Sigmoid colon (tissue), 6 donors: ENCODE measurements at regions not wholly inside any gene's neighbourhood (a gene's known extent, or its start where the extent isn't known, plus 50 kb on each side); places are given as distances from the start of the nearest gene placed in this dataset.

Experiments
- DNase-seq: peaks from one replicate; pipeline ENCODE4 v3.0.0-alpha.2; 2019
- H3K27ac ChIP-seq, 4 donors: fragments of 200-600 bp; sonication (generic); one replicate each; pipeline ENCODE4 v1.5.1; 2016 to 2019; ENCODE audit warnings: mild to moderate bottlenecking in 1 of 4
- H3K27me3 ChIP-seq, 3 donors: fragments of 200-600 bp; sonication (generic); one replicate each; pipeline ENCODE4 v1.5.1; 2019; ENCODE audit warnings: mild to moderate bottlenecking in 1 of 3
- H3K36me3 ChIP-seq, 4 donors: fragments of 200-600 bp; sonication (generic); one replicate each; pipeline ENCODE4 v1.5.1; 2016 to 2019
- H3K4me1 ChIP-seq, 4 donors: fragments of 200-600 bp; sonication (generic); one replicate each; pipeline ENCODE4 v1.5.1; 2017 to 2019
- H3K4me3 ChIP-seq, 4 donors: fragments of 200-600 bp; sonication (generic); one replicate each; pipeline ENCODE4 v1.5.1; 2017 to 2019; ENCODE audit warnings: mild to moderate bottlenecking in 2 of 4, moderate library complexity in 1 of 4
- H3K9me3 ChIP-seq, 4 donors: fragments of 200-600 bp in 3 of 4; sonication (generic) in 3 of 4; one replicate each; pipeline versions ENCODE4 v1.5.1 to v1.6.1; 2013 to 2019
- EP300 ChIP-seq, 4 donors: sonication (generic); formaldehyde crosslinking; IDR thresholded peaks; one replicate each; pipeline ENCODE4 v1.6.1; 2017; ENCODE audit warnings: antibody characterized with exemption in 4 of 4
- POLR2A ChIP-seq, 2 donors: fragments of 450-650 bp; IDR thresholded peaks; one replicate each; pipeline ENCODE4 v1.6.1; 2016; ENCODE audit warnings: antibody characterized with exemption in 2 of 2, mild to moderate bottlenecking in 2 of 2, moderate library complexity in 2 of 2
- POLR2AphosphoS5 ChIP-seq, 4 donors: sonication (generic); formaldehyde crosslinking; IDR thresholded peaks; one replicate each; pipeline ENCODE4 v1.6.1; 2017; ENCODE audit warnings: antibody characterized with exemption in 4 of 4
- WGBS, 2 donors: extraction: QIAGEN DNeasy Blood & Tissue Kit; methylation state at CpG; one replicate each; pipeline ENCODE4 v1.1.7; 2013; 5-methylcytosine and 5-hydroxymethylcytosine counted together
- intact Hi-C: fragments of 100-400 bp; cut with DNase I; formaldehyde crosslinking; loops from one replicate; pipeline ENCODE4 v1.15.1; 2023
- TF ChIP-seq, protein P1 (sequence below), 4 experiments: fragments of 450-650 bp in 3 of 4; fragments of 200-600 bp in 1 of 4; IDR thresholded peaks; one replicate each; pipeline ENCODE4 v1.5.1; 2016 to 2019; ENCODE audit warnings: antibody characterized with exemption in 4 of 4, mild to moderate bottlenecking in 3 of 4, moderate library complexity in 2 of 4
- donor health status: healthy with polysubstance abuse.
- donor health status: healthy.

DNA sequence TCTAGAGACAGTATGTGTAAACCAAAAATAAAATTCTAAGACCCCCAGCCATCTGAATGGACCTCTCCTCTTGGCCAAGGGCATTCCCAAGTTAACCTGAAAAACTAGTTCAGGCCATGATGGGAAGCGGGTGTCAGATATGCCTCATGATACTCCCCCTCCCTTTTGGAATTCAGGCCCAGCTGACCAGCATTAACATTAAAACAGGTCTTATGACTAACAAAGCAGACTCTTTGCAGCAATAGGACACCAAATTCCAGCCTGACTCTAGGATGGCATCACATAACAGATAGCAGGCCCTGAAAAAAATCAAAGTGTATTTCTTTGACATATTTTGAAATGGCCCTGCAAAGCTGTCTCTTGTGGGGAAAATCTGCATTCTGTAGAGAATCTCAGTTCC is 73.3 kb upstream of the L3MBTL4 start:
- Histone ChIP-seq H3K27me3 (no peaks in the 10 kb centered on the region), H3K36me3 (no peaks in the 10 kb centered on the region), H3K9me3 (no peaks in the 10 kb centered on the region), H3K27ac (no peak overlapping the region), H3K4me3 (no peak overlapping the region), H3K4me1 (no peaks in the 10 kb centered on the region)
- intact Hi-C loops, result no loop called here
- no peak for TF ChIP-seq POLR2AphosphoS5 (IDR thresholded peaks at IDR 0.05)
- TF ChIP-seq, protein P1, sequence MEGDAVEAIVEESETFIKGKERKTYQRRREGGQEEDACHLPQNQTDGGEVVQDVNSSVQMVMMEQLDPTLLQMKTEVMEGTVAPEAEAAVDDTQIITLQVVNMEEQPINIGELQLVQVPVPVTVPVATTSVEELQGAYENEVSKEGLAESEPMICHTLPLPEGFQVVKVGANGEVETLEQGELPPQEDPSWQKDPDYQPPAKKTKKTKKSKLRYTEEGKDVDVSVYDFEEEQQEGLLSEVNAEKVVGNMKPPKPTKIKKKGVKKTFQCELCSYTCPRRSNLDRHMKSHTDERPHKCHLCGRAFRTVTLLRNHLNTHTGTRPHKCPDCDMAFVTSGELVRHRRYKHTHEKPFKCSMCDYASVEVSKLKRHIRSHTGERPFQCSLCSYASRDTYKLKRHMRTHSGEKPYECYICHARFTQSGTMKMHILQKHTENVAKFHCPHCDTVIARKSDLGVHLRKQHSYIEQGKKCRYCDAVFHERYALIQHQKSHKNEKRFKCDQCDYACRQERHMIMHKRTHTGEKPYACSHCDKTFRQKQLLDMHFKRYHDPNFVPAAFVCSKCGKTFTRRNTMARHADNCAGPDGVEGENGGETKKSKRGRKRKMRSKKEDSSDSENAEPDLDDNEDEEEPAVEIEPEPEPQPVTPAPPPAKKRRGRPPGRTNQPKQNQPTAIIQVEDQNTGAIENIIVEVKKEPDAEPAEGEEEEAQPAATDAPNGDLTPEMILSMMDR (IDR thresholded peaks at IDR 0.05), result no peak
- TF ChIP-seq EP300 (IDR thresholded peaks at IDR 0.05), result no peak
- no peak for TF ChIP-seq POLR2A (IDR thresholded peaks at IDR 0.05)
- 86 to 89% methylated on average over 1 of the region's 1 CpG for WGBS, 2 donors
- DNase-seq, result no peak

- Histone ChIP-seq H3K9me3 (no peaks in the 10 kb centered on the region), H3K4me1 (no peaks in the 10 kb centered on the region), H3K4me3 (no peak overlapping the region), H3K27ac (no peak overlapping the region), H3K27me3 (no peaks in the 10 kb centered on the region), H3K36me3 (no peaks in the 10 kb centered on the region)
- intact Hi-C loops, result no loop called here
- 85 to 96% methylated on average over 1 of the region's 1 CpG for WGBS, 2 donors
- TF ChIP-seq EP300 (IDR thresholded peaks at IDR 0.05) (no peak), POLR2AphosphoS5 (IDR thresholded peaks at IDR 0.05) (no peak), POLR2A (IDR thresholded peaks at IDR 0.05) (no peak)
- TF ChIP-seq, protein P1 (IDR thresholded peaks at IDR 0.05), result no peak
- no peak for DNase-seq
These were observed 74.2 kb upstream of the L3MBTL4 start for GRCh38 chr18:6488956-6489355.

- WGBS, 2 donors, result 71% methylated on average over 2 of the region's 2 CpGs
- DNase-seq, result no peak
- intact Hi-C loops, result no loop called here
These were observed 75.3 kb upstream of the L3MBTL4 start for GRCh38 chr18:6489977-6490376.

DNA sequence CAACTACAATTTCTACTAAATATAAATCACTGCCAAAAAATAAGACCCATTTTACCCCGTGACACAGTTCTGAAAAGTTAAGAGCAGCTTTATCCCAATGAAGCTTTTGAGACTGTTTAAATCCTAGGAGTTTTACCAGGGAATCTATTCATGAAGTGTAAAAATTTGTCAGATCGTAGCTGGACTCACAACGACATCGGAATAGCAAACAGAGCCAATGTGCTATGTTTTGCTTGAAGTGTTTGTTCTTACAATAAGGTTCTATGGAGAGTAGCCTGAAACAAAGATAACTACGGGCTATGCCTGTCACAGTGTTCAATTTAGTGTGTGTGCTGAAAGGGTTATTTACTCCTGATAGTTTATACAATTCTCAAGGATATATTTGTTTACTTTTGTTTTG is 78.5 kb upstream of the L3MBTL4 start:
- Histone ChIP-seq H3K36me3 (no peaks in the 10 kb centered on the region), H3K9me3 (no peaks in the 10 kb centered on the region), H3K27me3 (no peaks in the 10 kb centered on the region), H3K4me3 (no peak overlapping the region), H3K4me1 (no peaks in the 10 kb centered on the region), H3K27ac (no peak overlapping the region)
- intact Hi-C loops, result no loop called here
- DNase-seq, result no peak
- no peak for TF ChIP-seq POLR2AphosphoS5 (IDR thresholded peaks at IDR 0.05)
- TF ChIP-seq, protein P1 (IDR thresholded peaks at IDR 0.05), result no peak
- TF ChIP-seq EP300 (IDR thresholded peaks at IDR 0.05), result no peak
- no peak for TF ChIP-seq POLR2A (IDR thresholded peaks at IDR 0.05)
- 50 to 59% methylated on average over 5 of the region's 5 CpGs for WGBS, 2 donors

More at GRCh38 chr18:6489977-6490376, 75.3 kb upstream of the L3MBTL4 start:
- no peak for TF ChIP-seq POLR2A (IDR thresholded peaks at IDR 0.05)
- no peak for TF ChIP-seq EP300 (IDR thresholded peaks at IDR 0.05)
- no peak for TF ChIP-seq POLR2AphosphoS5 (IDR thresholded peaks at IDR 0.05)
- TF ChIP-seq, protein P1 (IDR thresholded peaks at IDR 0.05), result no peak
- no peaks in the 10 kb centered on the region for H3K9me3 ChIP-seq
- H3K27me3 ChIP-seq, result no peaks in the 10 kb centered on the region
- H3K4me3 ChIP-seq, result no peak overlapping the region
- no peaks in the 10 kb centered on the region for H3K4me1 ChIP-seq
- no peaks in the 10 kb centered on the region for H3K36me3 ChIP-seq
- no peak overlapping the region for H3K27ac ChIP-seq

GRCh38 chr18:6495536-6495935 is 80.8 kb upstream of the L3MBTL4 start:
- no peak for TF ChIP-seq POLR2A (IDR thresholded peaks at IDR 0.05)
- no peak for TF ChIP-seq POLR2AphosphoS5 (IDR thresholded peaks at IDR 0.05)
- TF ChIP-seq, protein P1 (IDR thresholded peaks at IDR 0.05), result no peak
- TF ChIP-seq EP300 (IDR thresholded peaks at IDR 0.05), result no peak
- H3K27ac ChIP-seq, result no peak overlapping the region
- H3K36me3 ChIP-seq, result no peaks in the 10 kb centered on the region
- intact Hi-C loops, result no loop called here
- no peaks in the 10 kb centered on the region for H3K27me3 ChIP-seq
- no peak overlapping the region for H3K4me3 ChIP-seq
- no peak for DNase-seq
- H3K4me1 ChIP-seq, result no peaks in the 10 kb centered on the region
- WGBS, 2 donors, result 68 to 74% methylated on average over 5 of the region's 5 CpGs
- no peaks in the 10 kb centered on the region for H3K9me3 ChIP-seq
